HG03103 (cell line): ENCODE measurements at regions not wholly inside any gene's neighbourhood (a gene's known extent, or its start where the extent isn't known, plus 50 kb on each side); places are given as distances from the start of the nearest gene placed in this dataset.
"Not testable (repeated sequence)": the region's sequence is repeated elsewhere in the genome, so short reads cannot be mapped to it uniquely, and the experiment has no call there.

ENCODE experiments used
- ATAC-seq: cut with Tn5 transposase; IDR thresholded peaks from one replicate; pipeline ENCODE4 v1.9.1; 2021; ENCODE audit warnings: low read depth; ENCODE audit not compliant: unreplicated experiment

GRCh38 chrY:19644889-19645638 is 99.5 kb downstream of the KDM5D start:
- no peak for ATAC-seq

- ATAC-seq, result no peak
These were observed 106.7 kb downstream of the KDM5D start for GRCh38 chrY:19637651-19638347.

GRCh38 chrY:19628926-19629325 is 115.6 kb downstream of the KDM5D start:
- no peak for ATAC-seq

- no peak for ATAC-seq
These were observed 122.1 kb downstream of the KDM5D start for GRCh38 chrY:19622392-19622791.

- ATAC-seq, result no peak
These were observed 122.8 kb downstream of the KDM5D start for GRCh38 chrY:19621756-19622155.

GRCh38 chrY:19601113-19601512 is 143.4 kb downstream of the KDM5D start:
- no peak for ATAC-seq

- ATAC-seq, result no peak
These were observed 143.8 kb downstream of the KDM5D start for GRCh38 chrY:19600711-19601110.

GRCh38 chrY:19590235-19590634 is 154.3 kb downstream of the KDM5D start:
- no peak for ATAC-seq

GRCh38 chrY:19589664-19590063 is 154.9 kb downstream of the KDM5D start:
- no peak for ATAC-seq

- no peak for ATAC-seq
These were observed 157.2 kb downstream of the KDM5D start for GRCh38 chrY:19587311-19587710.

- ATAC-seq, result not testable (repeated sequence)
These were observed 163.5 kb downstream of the KDM5D start for GRCh38 chrY:19580990-19581389.

GRCh38 chrY:19578281-19578874 is 166.1 kb downstream of the KDM5D start:
- ATAC-seq, result no peak

GRCh38 chrY:19577250-19577649 is 167.3 kb downstream of the KDM5D start:
- ATAC-seq, result no peak

- ATAC-seq, result no peak
These were observed 169.6 kb downstream of the KDM5D start for GRCh38 chrY:19574939-19575338.

- no peak for ATAC-seq
These were observed 170.9 kb downstream of the KDM5D start for GRCh38 chrY:19573646-19574045.

GRCh38 chrY:19570999-19571398 is 173.5 kb downstream of the KDM5D start:
- ATAC-seq, result peak; percentile 40

GRCh38 chrY:19567943-19568342 is 176.6 kb downstream of the KDM5D start:
- ATAC-seq, result no peak

GRCh38 chrY:19567051-19567921 is 177.2 kb downstream of the KDM5D start:
- ATAC-seq, result peak; percentile 55

GRCh38 chrY:19559161-19559560 is 185.4 kb downstream of the KDM5D start:
- no peak for ATAC-seq

GRCh38 chrY:19549671-19550466 is 194.7 kb downstream of the KDM5D start:
- no peak for ATAC-seq
